DND-41 (cell line): ENCODE measurements at regions not wholly inside any gene's neighbourhood (a gene's known extent, or its start where the extent isn't known, plus 50 kb on each side); places are given as distances from the start of the nearest gene placed in this dataset.

Experiments
- CTCF ChIP-seq: IDR thresholded peaks from 2 replicates; pipeline ENCODE4 v1.5.1; 2012; ENCODE audit warnings: borderline replicate concordance, low read length, moderate library complexity, mild to moderate bottlenecking; ENCODE audit not compliant: poor library complexity, severe bottlenecking; ENCODE audit errors: extremely low read depth
- EZH2 ChIP-seq: IDR thresholded peaks from 3 replicates; pipeline ENCODE4 v1.6.1; 2012; ENCODE audit warnings: borderline replicate concordance, low read depth, mild to moderate bottlenecking, moderate library complexity, low read length, inconsistent platforms; ENCODE audit not compliant: severe bottlenecking

GRCh38 chr12:127457726-127458125, 809.2 kb upstream of the TMEM132C start:
- TF ChIP-seq CTCF, result no peak
- TF ChIP-seq EZH2, result no peak
